Hepatocyte (in vitro differentiated cells): ENCODE measurements at regions not wholly inside any gene's neighbourhood (a gene's known extent, or its start where the extent isn't known, plus 50 kb on each side); places are given as distances from the start of the nearest gene placed in this dataset.

Source experiments
- CTCF ChIP-seq: fragments of 200-600 bp; sonication (generic); IDR thresholded peaks from 2 replicates; pipeline ENCODE4 v1.5.1; 2016; ENCODE audit warnings: antibody characterized with exemption, mild to moderate bottlenecking; ENCODE audit not compliant: poor library complexity
- EZH2 ChIP-seq: fragments of 200-600 bp; sonication (generic); IDR thresholded peaks from 2 replicates; pipeline ENCODE4 v1.6.1; 2016; ENCODE audit warnings: antibody characterized with exemption, mild to moderate bottlenecking, borderline replicate concordance
- EZH2phosphoT487 ChIP-seq: fragments of 200-600 bp; sonication (generic); IDR thresholded peaks from one replicate; pipeline ENCODE4 v1.6.1; 2018; ENCODE audit warnings: antibody characterized with exemption, mild to moderate bottlenecking, low read depth, moderate library complexity; ENCODE audit not compliant: unreplicated experiment, severe bottlenecking

- TF ChIP-seq EZH2 (no peak), CTCF (no peak), EZH2phosphoT487 (no peak)
Measured at GRCh38 chr14:106776395-106776983, 1250.1 kb downstream of the TMEM121 start.
